Activated CD4-positive, CD25-positive, alpha-beta regulatory T cell treated with anti-CD3 and anti-CD28 coated beads, Interleukin-2, amount 50 U/mL, for 72 hours (primary cell): ENCODE measurements at regions not wholly inside any gene's neighbourhood (a gene's known extent, or its start where the extent isn't known, plus 50 kb on each side); places are given as distances from the start of the nearest gene placed in this dataset.
"Not testable (repeated sequence)": the region's sequence is repeated elsewhere in the genome, so short reads cannot be mapped to it uniquely, and the experiment has no call there.

Experiments used
- DNase-seq: peaks from one replicate; pipeline ENCODE4 v3.0.0; 2021

DNA sequence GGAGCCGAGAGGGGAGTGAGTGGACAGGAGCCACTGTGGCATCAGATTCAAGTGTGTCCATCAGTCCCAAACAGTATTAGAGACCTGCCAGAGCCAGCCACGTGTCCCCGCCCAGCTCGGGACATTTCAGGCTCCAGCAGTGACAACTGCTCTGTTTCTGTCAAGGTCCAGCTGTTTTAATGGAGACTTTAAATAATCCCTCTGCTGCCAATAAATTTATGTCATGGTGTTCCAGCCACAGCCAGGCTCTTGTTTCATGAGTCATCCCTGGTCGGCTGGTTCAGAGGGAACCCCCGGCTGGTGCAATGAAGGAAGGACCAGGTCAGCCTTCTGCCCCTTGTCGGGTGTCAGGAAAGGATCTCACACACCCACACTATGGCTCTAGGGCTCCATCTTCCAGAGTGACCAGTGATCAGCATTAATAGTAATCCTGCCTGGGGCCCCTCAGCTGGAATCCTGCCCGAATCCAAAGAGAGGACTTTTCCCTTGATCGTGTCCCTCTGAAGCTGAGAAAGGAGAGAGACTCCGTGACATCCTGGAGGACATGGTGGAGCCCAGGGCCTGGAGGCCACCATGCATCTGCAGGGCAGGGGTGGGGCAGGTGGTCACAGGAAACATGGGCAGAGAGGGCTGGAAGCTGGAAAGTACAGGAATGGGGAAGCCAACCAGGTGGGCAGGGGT, 197.3 kb downstream of the MATN1 start:
- DNase-seq: no peak

GRCh38 chr1:30525631-30525970, 197.8 kb downstream of the MATN1 start:
- DNase-seq: no peak

- DNase-seq: no peak
Measured at GRCh38 chr1:30524840-30525617, 198.4 kb downstream of the MATN1 start.

- DNase-seq: not testable (repeated sequence)
Measured at GRCh38 chr1:30524025-30524555, 199.3 kb downstream of the MATN1 start.

- DNase-seq: no peak
Measured at GRCh38 chr1:30523055-30524020, 200.0 kb downstream of the MATN1 start.

DNA sequence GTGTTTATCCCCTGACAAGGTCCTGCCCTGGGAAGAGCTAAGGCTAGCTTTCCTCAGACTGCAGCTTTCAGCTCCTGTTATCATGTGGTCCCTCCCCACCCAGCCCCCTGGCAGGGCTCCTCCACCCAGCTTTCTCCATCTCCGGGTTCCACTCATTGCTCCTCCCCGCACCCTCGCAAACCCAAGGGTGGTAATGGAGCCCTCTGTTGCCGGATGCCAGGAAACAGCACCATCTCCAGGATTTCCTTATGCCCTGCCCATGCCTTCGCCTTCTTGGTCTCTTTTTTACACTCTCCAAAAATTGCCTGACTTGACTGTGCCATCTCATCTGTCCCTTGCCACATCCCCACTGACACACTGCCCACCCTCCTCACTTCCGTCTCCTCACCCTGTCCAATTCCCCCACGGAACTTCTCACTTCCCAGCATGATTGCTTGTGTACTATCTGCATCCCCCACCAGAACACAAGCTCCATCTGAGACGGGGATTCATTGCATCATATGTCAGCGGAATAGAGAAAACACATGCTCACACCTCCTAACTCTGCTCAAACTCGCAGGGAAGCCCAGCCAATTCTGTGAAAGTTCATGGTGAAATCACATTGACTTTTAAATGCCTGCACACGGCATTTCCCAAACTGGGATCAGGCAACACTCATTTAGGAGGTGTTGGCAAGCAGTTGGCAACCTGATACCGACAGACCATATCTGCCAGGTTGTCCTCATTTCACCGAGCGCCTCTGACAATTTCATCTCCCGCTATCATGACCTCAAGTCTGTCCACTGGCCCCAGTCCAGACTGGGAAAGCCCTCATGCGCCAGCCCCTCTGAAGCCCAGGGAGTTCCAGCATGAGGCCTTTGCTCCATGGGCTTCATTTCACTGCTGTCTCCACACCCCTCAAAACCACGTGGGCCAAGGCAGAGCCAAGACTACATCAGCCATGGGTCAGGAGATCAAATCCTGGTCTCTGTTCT, 201.1 kb downstream of the MATN1 start:
- peak; percentile 17 for DNase-seq

DNA sequence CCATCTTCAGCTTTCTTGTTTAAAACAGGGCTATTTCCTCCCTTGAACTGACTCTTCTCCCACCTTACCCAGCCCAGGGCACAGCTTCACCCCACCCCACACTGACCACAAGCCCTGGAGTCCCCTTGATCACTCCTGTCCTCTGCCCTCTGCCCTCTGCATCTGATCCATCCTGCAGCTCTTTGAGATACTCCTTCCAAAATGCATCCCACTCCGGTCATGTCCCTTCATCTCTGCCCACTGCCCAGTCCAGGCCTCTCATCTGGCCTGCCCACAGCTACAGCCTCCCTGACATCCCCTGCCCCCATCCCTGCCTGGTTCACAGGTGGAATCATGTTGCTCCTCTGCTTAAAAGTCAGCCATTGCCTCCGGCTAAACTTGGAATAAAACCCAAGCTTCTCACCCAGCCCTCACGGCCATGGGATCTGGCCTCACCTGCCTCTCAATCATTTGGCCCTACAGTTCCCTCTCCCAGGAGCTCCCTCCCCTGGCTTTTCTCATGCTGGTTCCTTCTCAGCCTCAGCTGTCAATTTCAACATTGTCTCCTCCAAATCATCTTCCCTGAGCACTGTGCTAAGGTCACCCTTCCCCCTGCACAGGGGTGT, 202.0 kb downstream of the MATN1 start:
- DNase-seq: peak; percentile 9

GRCh38 chr1:30520476-30520875, 202.9 kb downstream of the MATN1 start:
- DNase-seq: no peak

DNA sequence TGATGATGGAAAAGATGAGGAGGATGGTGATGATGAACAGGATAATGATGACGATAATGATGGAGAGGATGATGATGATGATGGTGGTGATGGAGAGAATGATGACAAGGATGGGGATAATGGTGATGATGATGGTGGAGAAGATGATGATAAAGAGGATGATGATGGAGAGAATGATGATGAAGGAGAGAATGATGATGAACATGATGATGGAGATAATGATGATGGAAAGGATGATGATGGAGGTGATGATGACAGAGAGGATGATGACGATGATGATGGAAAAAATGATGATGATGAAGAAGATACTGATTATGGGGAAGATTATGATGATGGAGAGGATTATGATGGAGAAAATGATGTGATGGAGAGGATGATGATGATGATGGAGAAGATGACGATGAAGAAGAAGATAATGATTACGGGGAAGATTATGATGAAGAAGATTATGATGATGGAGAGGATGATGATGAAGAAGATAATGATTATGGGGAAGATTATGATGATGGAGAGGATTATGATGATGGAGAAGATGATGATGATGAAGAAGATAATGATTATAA, 204.1 kb downstream of the MATN1 start:
- no peak for DNase-seq

- peak; percentile 7 for DNase-seq
Measured at GRCh38 chr1:30518696-30519095, 204.7 kb downstream of the MATN1 start.

- DNase-seq: peak; percentile 18
Measured at GRCh38 chr1:30518186-30518585, 205.2 kb downstream of the MATN1 start.

DNA sequence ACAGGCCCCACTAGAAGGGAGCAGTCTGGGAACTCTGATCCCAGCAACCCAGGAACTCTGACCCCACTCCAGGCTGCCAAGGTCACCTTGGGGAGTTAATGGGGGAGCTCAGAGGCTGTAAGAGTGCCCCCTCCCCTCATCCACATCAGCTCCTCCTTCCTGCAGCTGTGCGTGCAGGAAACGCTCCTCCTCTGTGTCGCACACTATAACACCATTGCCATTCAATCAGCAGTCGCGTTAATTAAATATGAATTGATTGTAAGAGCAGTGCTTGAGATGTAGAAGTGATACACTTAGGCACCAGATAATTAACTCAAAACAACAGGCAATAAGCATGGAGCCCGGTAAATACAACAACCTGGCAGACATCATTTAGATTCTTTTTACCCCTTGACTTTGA, 205.7 kb downstream of the MATN1 start:
- not testable (repeated sequence) for DNase-seq

- peak; percentile 3 for DNase-seq
Measured at GRCh38 chr1:30517241-30517640, 206.1 kb downstream of the MATN1 start.

GRCh38 chr1:30516485-30516858, 206.9 kb downstream of the MATN1 start:
- peak; percentile 2 for DNase-seq

DNA sequence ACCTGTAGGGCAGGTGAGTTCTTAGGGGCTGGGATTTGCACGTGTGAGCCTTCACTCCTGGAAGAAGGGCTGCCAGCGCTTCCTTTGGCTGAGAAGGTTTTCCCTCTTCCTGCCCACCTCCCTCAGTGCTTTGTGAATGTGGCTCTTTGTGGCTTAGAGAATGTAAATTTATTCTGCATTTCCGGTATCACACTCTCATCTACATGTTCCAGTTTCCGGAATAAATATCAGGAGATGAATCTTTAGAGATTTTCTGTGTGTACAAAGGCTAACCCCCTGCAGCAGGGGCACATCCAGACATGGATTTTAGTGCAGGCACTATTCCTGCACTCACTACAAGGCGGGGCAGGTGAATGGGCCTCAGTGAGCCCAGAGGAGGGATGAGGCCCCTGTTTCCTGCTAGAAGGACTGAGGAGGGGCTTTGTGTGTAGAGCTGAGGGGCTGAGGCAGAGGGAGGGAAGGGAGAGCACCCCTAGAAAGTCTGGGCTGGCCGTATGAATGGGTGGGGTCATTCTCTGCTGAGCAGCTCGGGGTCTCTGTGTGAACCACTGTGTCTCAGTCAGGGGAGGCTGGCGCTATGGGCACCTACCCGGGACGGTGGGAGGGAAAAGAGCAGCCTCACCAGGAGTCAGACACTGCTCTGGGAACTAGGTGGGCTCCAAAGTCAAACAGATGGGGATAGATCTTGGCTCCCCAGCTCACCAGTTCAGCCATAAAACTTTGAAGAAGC, 207.5 kb downstream of the MATN1 start:
- DNase-seq: peak; percentile 7

- DNase-seq: no peak
Measured at GRCh38 chr1:30514945-30515344, 208.4 kb downstream of the MATN1 start.

DNA sequence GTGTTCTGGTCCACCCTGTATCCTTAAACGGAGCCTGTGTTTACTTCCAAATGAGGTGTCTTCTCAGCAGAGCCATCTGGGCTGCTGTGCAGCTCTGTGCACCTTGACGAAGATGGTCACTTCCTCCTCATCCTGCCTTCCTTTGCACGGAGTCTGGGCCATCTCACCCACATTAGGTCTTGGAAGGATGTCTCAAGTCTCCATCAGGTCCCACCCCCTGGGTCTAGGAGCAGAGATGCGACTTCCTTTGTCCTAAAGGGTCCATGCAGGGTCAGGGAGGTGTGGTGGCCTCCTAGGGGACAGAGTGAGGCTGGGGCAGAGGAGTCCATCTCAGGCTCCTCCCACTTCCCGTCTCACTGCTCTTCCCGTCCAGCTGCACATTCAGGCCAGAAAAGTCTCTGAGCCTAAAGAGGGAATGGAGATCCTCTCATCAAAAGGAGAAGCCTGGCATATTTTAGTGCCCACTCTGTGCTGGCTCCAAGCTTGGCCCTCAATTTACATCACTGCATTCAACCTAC, 209.2 kb downstream of the MATN1 start:
- no peak for DNase-seq

DNA sequence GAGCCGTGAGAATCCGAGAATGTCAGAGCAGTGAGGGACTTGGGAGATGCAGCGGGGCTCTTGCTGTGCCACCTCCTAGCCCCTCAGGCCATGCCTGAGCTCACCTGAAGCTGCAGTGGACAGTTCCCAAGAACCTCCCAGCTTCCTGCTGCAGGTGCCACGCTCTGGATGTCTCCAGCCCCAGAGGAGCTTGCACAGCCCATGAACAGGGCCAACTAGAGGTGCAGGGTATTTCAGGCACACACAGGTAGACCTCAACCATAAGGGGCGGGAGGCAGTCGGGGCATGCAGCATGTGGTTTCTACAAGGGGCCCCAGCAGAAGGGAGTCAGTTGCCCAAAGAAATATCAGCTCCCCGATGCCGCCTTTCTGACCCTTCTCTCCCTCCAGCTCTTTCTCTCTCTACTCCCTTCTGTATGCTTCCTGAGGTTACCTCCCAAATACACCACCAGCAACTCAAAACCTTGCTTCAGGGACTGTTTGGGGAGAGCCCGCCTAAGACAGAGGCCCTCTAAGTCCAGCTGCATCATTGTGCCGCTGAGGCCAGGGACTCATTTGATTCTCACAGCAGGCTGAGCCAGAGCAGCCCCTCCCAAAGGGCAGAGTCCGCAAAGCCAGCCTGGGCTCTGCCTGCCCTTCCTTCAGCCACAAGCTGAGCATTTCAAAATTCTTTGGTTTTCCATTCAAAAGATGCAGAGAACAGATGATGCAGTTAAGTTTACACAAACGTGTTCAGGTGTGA, 209.8 kb downstream of the MATN1 start:
- DNase-seq: no peak

DNA sequence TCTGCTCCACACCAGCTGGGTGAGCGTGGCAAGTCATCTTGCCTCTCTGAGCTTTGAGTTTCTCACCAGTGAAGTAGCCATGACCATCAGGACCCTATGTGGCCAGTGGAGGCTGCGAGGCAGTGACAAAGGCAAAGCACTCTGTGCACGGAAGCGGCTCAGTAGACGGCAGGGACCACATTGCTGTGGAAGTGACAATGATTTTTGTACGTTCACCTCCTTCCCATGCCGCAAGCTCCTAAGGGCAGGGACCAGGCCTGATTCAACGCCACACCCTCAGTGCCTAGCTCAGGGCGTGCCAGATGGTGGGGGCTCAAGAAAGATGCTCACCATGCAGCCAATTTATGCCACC, 210.5 kb downstream of the MATN1 start:
- no peak for DNase-seq
